Activated CD4-positive, CD25-positive, alpha-beta regulatory T cell treated with anti-CD3 and anti-CD28 coated beads, Interleukin-2, amount 50 U/mL, for 24 hours (primary cell): ENCODE measurements at regions not wholly inside any gene's neighbourhood (a gene's known extent, or its start where the extent isn't known, plus 50 kb on each side); places are given as distances from the start of the nearest gene placed in this dataset.

ENCODE experiments used
- ATAC-seq, 2 donors: fragments of 150-1000 bp; cut with Tn5 transposase; one replicate each; pipeline ENCODE4 v1.10.0; 2021; ENCODE audit warnings: mild to moderate bottlenecking in 1 of 2, moderate library complexity in 1 of 2

DNA sequence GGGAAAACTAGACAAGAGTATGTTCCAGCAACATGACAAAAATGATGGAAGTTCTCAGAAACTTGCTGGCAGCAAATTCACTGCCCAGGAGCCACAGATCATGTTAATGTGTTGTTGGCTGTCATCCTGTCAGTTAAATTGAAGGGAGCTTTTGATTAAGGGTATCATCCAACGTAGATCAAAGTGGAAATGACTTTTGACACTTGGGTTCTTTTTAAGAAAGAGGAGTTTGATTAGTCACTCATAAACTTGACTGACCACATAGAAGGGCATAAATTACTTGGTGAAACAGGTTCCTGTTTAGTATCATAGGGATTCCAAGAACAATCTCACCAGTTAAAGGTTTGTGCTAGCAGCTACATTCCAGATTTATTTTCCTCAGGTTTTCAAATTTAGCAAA lies 288.7 kb downstream of the CSNK1G3 start:
- no peak for ATAC-seq

DNA sequence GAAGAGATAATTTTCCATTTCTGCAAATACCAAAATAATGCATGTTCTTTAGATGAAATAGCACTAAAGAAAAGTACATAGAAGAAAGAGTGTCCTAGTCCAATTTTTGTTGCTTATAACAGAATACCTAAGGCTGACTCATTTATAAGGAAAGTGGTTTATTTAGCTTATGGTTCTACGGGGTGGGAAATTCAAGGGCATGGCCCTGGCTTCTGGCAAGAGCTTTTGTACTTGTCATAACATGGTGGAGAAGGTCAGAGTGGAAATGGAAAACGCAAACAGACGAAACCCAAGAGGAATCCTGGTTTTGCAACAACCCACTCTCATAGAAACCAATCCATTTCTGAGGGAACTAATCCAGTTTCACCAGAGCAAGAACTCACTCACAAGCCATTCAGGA lies 283.7 kb downstream of the CSNK1G3 start:
- no peak for ATAC-seq

DNA sequence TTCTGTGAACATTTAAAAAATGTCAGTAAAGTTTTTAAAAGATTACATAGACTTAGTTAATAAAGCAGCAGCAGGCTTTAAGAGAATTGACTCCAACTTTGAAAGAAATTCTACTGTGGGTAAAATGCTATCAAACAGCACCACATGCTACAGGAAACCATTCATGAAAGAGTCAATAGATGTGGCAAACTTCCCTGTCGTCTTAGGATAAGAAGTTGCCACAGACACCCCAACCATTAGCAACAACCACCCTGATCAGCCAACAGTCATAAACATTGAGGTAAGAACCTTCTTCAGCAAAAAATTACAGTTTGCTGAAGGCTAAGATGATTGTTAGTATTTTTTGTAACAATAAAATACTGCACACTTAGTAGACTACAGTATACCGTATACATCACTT lies 278.2 kb downstream of the CSNK1G3 start:
- ATAC-seq, result no peak

DNA sequence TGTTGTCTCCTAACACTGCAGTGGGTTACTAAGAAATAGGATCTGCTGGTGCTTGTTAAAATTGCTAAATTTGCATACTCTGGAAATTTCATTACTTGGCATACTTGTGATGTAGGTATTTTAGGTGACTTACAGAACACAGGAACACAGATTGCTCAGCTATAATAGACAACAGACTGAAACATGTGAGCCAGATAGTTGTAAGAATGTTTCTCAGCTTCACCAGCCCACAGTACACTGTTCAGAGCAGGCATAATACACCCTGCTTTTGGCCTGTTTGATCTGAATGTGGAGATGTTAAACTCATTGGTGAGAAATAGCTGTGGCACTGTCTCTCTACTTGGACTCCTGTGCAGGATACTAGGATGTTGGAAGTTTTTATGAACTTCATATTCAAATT lies 275.7 kb downstream of the CSNK1G3 start:
- no peak for ATAC-seq

DNA sequence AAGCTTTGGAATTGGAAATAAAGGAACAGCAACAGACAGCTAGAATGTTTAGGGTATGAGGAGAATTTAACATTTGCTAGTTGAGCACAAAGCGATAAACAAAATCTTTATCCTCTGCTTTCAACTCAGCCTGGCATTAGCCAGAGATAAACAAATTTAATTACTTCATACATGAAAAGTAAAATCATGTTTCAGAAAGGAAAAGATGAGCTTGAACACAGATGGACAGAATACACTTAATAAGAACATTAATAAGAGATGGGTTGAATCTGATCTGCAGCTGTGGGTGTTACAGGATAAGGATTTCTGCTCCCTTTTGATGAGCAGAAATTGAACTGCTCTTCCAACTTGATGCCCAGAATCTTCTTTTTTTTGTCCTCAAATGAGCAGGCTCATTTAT lies 275.2 kb downstream of the CSNK1G3 start:
- ATAC-seq, result no peak

DNA sequence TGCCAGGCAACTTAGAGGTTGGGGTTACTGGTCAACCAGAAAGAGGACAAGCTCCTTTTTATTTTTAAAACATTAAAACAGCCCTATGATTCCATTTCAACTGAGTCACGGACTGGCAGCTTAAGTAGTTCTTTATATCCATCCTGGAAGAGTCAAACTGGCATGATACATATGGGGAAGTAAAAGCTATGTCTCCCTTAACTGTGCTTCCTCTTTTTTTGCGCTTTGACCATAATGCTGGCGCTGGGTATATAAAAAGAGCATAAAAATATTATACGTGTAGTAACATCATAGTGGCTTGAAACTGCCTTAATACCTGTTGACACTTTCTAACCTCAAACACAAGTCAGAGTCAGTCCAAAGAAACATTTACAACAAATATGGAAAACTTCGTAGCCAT lies 274.4 kb downstream of the CSNK1G3 start:
- ATAC-seq, result no peak

DNA sequence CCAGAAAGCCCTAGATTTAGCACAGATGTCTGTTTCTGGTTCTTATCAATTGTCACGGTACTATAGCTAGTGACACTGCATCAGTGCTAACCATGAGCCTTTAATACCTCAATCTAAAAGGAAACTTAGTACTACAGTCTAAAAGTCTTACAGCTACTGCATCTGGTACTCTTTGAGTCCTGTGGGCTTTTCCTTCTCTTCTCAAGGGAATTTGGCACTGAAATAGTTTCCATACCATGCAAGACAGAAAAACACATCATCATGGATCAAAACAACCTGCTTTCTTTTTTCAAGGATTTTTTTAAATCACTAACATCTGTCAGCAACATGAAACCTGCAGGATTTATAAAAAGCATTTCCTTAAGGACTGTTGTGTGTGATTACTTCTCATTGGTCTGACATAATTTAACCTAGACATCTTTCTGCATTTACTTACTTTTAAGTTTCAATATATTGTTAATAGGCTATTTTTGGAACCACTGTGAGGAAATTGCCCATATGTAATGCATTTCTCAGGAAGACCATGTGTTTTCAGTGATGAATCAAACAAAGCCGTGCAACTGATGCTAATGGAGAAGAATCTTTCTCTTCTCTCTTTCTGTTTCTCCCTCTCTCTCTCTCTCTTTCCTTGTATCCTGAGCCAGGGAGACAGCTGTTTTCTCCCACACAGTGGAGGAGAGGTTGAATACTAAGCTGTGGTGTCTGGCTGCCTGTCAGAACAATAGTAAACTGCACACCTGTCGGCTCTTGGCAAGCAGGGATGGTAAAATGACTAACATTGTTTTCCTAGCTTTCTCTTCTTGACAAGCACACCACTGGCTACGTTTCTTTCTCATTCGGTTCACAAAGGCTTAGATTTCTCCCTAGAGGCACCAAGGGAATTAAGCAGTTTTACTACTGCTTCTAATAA lies 273.4 kb downstream of the CSNK1G3 start:
- no peak for ATAC-seq

DNA sequence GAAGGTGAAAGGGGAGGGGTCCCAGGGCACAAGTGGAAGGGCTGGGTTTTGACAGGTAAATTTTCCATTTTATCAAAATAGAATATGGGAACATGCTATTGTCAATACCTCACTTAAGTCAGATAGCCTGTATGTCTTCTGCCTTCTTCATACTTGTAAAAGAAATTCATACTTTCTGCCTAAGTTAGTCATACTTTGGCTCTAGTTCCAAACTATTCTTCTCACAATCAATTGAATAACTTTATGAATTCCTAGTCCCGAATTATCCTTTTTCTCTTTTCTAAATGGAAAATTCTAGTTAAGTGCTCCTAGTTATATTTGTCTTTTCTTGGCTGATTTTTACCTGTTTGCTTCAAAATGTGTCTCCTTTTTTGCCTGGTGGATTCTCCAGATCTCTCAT lies 271.4 kb downstream of the CSNK1G3 start:
- no peak for ATAC-seq

DNA sequence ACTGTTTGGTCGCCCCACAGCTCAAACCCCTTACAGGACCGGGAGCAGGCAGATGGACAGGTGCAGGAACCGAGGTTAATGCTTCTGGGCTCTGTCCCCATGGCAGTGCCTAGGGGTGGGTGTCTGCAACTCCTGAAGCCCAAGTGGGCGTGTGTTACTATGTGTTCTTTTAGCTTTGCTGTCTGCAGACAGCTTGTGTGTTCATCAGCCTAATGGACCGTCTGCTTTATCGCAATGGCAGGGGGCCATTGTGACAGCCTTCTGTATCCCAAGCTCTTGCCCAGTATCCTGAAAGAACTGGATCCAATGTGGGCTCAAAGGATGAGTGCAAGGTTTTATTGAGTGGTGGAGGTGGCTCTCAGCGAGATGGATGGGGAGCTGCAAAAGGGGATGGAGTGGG lies 266.7 kb downstream of the CSNK1G3 start:
- no peak for ATAC-seq

DNA sequence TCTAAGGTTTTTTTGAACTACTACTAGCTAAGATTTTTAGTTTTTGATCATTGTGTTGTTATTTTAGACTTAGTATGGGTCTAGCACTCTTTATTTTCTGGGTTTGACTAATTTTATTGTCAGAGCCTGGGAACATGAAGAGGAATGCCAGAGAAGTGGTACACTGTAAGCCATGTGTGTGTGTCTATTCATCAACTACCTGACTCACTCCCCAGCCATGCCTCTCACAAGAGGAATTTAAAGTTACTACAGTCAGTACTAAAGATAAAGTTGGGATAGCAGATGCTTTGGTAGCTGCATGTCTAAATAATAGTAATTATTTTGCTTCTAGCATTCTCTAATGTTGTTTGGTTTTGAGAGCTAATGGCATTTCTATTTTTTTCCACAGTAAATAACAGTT lies 264.8 kb downstream of the CSNK1G3 start:
- ATAC-seq, result no peak

DNA sequence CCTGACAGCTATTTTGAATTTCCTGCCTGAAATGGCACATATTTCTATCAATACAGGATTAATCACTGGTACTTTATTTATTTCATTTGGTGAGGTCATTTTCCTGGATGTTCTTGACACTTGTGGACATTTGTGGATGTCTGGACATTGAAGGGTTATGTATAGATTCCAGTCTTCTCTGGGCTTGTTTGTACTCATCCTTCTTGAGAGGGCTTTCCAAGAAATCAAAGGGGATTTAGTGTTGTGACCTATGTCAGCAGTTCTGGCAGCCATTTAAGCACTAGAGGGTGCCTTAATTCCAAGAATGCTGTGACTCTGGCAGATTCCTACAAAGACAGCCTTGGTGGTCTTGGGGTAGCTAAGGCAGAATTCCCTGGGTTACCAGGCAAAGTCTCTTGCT lies 259.7 kb downstream of the CSNK1G3 start:
- ATAC-seq, result no peak

DNA sequence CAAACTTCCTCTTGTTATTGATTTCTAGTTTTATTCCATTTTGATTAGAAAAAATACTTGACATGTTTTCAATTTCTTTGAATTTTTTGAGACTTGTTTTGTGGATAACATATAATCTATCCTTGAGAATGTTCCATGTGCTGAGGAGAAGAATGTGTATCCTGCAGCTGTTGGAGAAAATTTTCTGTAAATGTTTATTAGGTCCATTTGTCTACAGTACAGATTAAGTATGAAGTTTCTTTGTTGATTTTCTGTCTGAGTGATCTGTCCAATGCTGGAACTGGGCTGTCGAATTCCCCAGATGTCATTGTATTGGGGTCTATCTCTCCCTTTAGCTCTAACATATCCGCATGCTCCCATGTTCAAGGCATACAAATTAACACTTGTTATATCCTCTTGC lies 251.2 kb downstream of the CSNK1G3 start:
- ATAC-seq, result no peak

DNA sequence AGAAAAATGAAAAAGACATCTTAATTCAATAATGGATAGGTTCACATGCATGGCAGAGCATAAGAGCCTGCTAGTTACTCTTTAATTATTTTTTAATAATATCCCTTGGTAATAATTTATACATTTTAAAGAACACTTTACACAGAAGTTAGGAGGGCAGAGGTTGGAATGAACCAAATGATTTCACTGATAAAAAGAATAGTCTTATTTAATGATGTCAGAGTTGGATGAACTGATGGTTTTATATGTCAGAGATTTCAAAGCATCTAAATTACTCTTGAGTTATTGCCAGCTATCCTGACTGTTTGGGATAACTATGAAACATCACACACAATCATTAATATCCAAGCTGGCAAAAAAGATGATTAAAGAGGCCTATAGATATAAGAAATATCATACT lies 244.8 kb downstream of the CSNK1G3 start:
- no peak for ATAC-seq

DNA sequence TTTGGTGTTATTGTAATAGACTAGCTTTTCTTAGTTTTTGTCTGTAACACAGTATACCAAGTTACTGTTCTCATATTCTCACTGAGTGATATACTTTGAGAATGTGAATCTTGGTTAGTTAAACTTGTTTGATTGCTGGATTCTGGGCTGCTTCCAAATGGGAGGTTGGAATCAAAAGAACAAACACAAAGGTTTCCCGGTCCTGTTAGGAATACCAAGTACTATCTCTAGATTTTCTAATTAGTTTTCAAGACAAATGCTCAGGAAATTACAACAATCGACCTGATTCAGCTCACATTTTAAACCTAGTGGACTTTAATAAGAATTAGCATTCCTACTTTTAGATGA lies 244.3 kb downstream of the CSNK1G3 start:
- no peak for ATAC-seq

DNA sequence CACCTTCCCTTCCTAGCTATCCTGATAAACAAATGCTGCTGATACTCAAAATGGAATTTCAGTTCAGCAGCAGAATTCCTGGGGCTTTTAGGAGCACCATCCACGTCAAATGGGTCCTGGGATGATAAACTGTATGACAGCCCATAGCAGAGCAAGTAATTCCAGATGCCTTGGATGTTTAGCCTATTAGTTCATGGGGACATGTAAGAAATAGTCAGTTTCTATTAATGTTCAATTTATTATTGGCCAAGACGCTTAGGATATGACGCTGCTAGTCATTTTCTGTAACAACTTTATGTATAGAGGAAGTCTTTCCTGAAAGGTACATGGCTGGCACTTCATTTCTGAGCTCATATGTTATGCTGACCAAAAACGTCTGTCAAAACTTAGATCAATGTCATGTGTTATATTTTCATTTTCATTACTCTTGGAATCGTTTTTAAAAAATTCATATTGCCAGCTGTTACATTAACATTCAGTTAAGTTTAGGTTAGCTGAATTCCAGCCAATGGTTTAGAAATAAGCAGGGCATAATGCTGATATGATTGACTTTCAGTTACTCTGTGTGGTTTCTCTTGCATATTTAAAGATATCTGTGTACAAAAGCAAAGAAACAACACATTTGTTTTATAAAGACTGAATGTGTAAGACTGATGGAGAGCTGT lies 243.8 kb downstream of the CSNK1G3 start:
- ATAC-seq, result no peak

DNA sequence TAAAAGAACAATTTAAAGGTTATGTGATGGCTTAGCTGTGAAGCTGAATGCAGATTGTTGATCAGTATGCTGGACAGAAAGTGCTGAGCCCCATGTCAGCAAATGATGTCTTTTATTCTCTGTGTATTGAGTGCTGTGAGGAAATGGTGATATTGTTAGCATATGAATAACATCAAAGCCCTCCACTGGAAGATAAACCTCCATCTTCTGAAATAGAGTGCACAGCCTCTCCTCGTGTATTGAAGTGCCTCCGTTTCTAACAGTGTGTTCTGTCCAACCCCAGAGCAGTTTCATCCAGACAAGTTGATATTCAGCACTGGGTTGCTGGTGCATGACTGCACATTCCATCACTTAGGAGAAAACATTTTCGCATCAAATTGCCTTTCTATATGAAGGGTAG lies 242.9 kb downstream of the CSNK1G3 start:
- ATAC-seq, result no peak

DNA sequence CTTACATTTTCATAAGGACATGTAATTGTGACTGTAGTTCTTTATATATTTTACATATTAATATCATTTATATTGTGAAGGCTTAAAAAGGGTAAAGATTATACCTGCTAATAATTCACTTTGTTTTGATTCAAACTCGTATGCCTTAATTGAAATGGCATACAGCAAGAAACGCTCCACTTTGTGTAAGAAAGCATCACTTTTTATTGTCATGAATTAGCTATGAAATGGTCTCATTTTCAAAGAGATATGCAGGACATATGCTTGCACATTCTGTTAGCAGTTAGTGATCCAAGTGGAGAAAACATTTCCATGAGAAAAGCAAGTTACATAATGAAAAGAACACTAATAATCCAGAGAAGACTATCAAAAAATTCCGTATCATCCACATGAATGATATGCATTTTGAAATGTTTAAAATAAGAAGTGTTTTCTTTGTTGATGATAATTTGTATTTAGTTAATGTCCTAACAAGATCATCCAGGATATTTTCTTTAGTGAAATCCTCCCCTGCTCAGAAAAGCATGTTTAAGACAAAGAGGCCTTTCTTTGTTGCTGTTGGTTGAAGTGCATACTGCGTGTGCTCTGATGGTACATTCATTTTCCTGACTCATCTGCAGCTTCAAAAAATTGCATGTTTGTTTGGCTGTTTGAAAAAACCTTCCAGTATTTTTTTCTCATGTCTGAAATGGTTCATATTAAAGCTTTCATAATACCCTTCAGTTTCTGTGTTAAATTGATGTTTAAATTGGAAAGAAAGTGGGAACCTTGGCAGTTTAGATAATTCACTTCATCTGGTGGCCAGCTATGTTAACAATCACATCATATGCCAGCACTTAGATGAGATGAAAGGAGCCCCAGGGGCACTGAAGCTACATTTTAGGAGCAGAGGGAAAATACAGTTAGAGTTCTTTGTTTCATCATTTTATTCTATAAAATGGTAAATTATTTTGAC lies 242.2 kb downstream of the CSNK1G3 start:
- no peak for ATAC-seq

DNA sequence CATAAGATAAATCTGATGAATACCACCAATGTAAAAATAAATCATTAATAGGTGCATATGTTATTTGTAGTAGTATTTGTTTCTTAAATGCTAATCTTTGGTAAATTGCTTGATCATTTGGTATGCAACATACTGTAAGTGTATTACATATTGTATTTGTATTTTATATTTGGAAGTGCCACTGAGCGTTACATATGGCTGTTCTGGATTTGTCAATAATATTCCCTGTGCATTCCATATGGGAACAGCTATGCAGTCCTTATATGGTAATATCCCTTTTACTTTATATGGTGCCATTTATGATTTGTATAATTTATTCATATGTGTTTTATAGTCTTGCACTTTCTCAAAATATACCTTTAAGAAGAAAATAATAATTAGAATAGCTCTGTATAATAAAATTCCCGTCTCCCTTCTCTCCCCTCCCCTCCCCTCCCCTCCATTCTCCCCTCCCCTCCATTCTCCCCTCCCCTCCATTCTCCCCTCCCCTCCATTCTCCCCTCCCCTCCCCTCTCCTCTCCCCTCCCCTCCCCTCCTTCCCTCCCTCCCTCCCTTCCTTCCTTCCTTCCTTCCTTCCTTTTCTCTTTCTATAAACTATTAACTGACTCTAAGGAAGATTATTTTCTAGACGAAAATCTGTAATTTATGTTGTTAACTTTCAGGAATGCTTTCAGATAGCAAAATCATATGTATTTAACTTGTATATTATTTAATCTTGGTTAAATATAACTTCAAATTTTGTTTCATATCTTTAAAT lies 241.4 kb downstream of the CSNK1G3 start:
- ATAC-seq, result no peak

DNA sequence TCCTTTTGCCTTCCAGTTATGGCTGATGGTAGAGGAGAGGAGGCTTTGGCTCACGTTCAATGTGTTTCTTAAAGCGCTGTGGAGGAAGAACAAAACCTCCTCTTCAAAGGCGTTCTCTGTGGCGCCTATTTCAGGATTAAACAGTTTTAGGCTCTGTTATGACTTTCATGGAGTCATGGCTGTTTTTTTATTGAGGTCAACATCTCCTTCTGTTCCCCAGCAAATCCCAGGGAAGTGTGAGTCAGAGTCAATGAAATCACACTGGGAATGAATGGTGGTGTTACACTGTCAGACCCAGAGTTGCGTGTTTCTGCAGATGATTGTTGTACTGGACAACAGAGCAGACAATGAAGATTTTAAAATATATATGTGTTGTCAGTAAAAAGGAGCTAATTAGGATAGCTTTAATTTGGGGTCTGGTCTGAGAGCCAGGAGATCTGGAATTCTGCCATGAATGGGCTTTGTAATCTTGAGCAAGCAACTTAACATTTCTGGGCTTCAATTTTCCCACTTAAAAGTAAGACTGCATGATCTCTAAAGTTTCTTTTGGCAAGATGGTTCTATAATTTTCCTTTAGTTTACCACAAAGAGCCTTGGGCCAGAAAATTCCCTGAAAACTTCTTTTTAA lies 240.7 kb downstream of the CSNK1G3 start:
- ATAC-seq, result no peak

DNA sequence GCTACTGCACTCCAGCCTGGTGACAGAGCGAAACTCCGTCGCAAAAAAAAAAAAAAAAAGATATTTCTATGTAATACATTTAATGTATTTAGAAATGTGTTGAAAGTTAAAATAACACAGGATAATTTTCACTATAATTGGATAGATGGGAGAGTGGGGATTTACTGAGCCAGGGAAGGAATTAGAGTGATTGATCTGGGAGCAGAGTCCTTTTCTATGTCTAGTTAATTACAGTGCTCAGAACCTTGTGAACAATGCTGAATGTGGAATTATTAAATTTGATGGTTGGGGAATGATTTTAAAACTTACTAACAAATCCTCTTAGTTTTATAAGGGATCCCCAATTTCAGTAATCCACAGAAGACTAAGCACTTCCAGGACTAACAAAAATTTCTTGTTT lies 239.7 kb downstream of the CSNK1G3 start:
- ATAC-seq, result no peak

DNA sequence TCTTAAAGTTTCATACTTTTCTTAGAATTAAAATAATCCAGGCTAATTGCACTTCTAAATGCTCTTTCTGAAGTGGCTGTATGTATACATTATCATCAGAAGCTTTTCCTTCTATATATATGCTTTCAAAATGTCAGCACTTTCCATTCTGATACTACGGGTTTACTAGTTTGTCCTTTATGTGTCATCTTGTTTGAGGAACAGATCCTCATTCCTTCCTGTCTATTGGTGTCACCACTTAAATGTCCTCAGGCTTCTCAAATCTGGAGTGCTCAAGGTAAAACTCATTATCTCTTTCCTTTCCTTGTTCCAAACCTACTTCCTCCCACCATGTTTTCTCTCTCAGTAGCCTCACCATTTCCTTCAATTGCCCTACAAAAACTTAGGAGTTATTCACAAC lies 236.3 kb downstream of the CSNK1G3 start:
- no peak for ATAC-seq
